ENCODE measurements at regions not wholly inside any gene's neighbourhood (a gene's known extent, or its start where the extent isn't known, plus 50 kb on each side); places are given as distances from the start of the nearest gene placed in this dataset.

- H3K9me3 ChIP-seq (ENCODE audit: severe bottlenecking) = no peaks in the 10 kb centered on the region
- no peaks in the 10 kb centered on the region for H3K36me3 ChIP-seq (ENCODE audit: low read depth)
- no peak overlapping the region for H3K4me3 ChIP-seq (ENCODE audit: severe bottlenecking)
- ATAC-seq (ENCODE audit: low read depth) = no peak
- no peak for DNase-seq (ENCODE audit: low spot score)
- H3K27ac ChIP-seq (ENCODE audit: poor library complexity, severe bottlenecking) = no peak overlapping the region
- no peaks in the 10 kb centered on the region for H3K4me1 ChIP-seq (ENCODE audit: insufficient read depth, poor library complexity, severe bottlenecking)
- no peak for TF ChIP-seq CTCF (IDR thresholded peaks at IDR 0.05; ENCODE audit: poor library complexity, severe bottlenecking)
- no peaks in the 10 kb centered on the region for H3K27me3 ChIP-seq (ENCODE audit: insufficient read depth, poor library complexity, severe bottlenecking)
Observed at GRCh38 chr1:55402671-55403464, 187.7 kb upstream of the USP24 start.

GRCh38 chr1:55402142-55402541, 187.0 kb upstream of the USP24 start:
- Histone ChIP-seq H3K4me3 (ENCODE audit: severe bottlenecking) (no peak overlapping the region), H3K27me3 (ENCODE audit: insufficient read depth, poor library complexity, severe bottlenecking) (no peaks in the 10 kb centered on the region), H3K36me3 (ENCODE audit: low read depth) (no peaks in the 10 kb centered on the region), H3K27ac (ENCODE audit: poor library complexity, severe bottlenecking) (no peak overlapping the region), H3K4me1 (ENCODE audit: insufficient read depth, poor library complexity, severe bottlenecking) (no peaks in the 10 kb centered on the region), H3K9me3 (ENCODE audit: severe bottlenecking) (no peaks in the 10 kb centered on the region)
- ATAC-seq (ENCODE audit: low read depth) = 0 out of 3 replicates have a peak, but pooled peaks have one; percentile 21
- DNase-seq (ENCODE audit: low spot score) = no peak
- no peak for TF ChIP-seq CTCF (IDR thresholded peaks at IDR 0.05; ENCODE audit: poor library complexity, severe bottlenecking)

- H3K9me3 ChIP-seq (ENCODE audit: severe bottlenecking) = no peaks in the 10 kb centered on the region
- no peaks in the 10 kb centered on the region for H3K4me1 ChIP-seq (ENCODE audit: insufficient read depth, poor library complexity, severe bottlenecking)
- TF ChIP-seq CTCF (IDR thresholded peaks at IDR 0.05; ENCODE audit: poor library complexity, severe bottlenecking) = no peak
- H3K36me3 ChIP-seq (ENCODE audit: low read depth) = no peaks in the 10 kb centered on the region
- no peak for DNase-seq (ENCODE audit: low spot score)
- H3K27ac ChIP-seq (ENCODE audit: poor library complexity, severe bottlenecking) = no peak overlapping the region
- no peak overlapping the region for H3K4me3 ChIP-seq (ENCODE audit: severe bottlenecking)
- no peaks in the 10 kb centered on the region for H3K27me3 ChIP-seq (ENCODE audit: insufficient read depth, poor library complexity, severe bottlenecking)
- no peak for ATAC-seq (ENCODE audit: low read depth)
Observed at GRCh38 chr1:55400508-55400907, 185.3 kb upstream of the USP24 start.

GRCh38 chr1:55399346-55399745, 184.2 kb upstream of the USP24 start:
- TF ChIP-seq CTCF (IDR thresholded peaks at IDR 0.05; ENCODE audit: poor library complexity, severe bottlenecking) = no peak
- Histone ChIP-seq H3K4me1 (ENCODE audit: insufficient read depth, poor library complexity, severe bottlenecking) (no peaks in the 10 kb centered on the region), H3K36me3 (ENCODE audit: low read depth) (no peaks in the 10 kb centered on the region), H3K9me3 (ENCODE audit: severe bottlenecking) (no peaks in the 10 kb centered on the region), H3K27me3 (ENCODE audit: insufficient read depth, poor library complexity, severe bottlenecking) (no peaks in the 10 kb centered on the region), H3K4me3 (ENCODE audit: severe bottlenecking) (no peak overlapping the region), H3K27ac (ENCODE audit: poor library complexity, severe bottlenecking) (no peak overlapping the region)
- DNase-seq (ENCODE audit: low spot score) (no peak), ATAC-seq (ENCODE audit: low read depth) (no peak)

- no peaks in the 10 kb centered on the region for H3K4me1 ChIP-seq (ENCODE audit: insufficient read depth, poor library complexity, severe bottlenecking)
- no peak for DNase-seq (ENCODE audit: low spot score)
- H3K27ac ChIP-seq (ENCODE audit: poor library complexity, severe bottlenecking) = no peak overlapping the region
- H3K9me3 ChIP-seq (ENCODE audit: severe bottlenecking) = no peaks in the 10 kb centered on the region
- H3K4me3 ChIP-seq (ENCODE audit: severe bottlenecking) = no peak overlapping the region
- no peaks in the 10 kb centered on the region for H3K27me3 ChIP-seq (ENCODE audit: insufficient read depth, poor library complexity, severe bottlenecking)
- no peak for ATAC-seq (ENCODE audit: low read depth)
- TF ChIP-seq CTCF (IDR thresholded peaks at IDR 0.05; ENCODE audit: poor library complexity, severe bottlenecking) = no peak
- no peaks in the 10 kb centered on the region for H3K36me3 ChIP-seq (ENCODE audit: low read depth)
Observed at GRCh38 chr1:55396381-55396891, 181.3 kb upstream of the USP24 start.

Measured in RWPE2 (cell line).